Thoracic aorta (tissue), 2 donors: ENCODE measurements at regions not wholly inside any gene's neighbourhood (a gene's known extent, or its start where the extent isn't known, plus 50 kb on each side); places are given as distances from the start of the nearest gene placed in this dataset.

ENCODE experiments used
- ATAC-seq: fragments of 150-250 bp; one replicate; pipeline ENCODE4 v1.8.0; 2017; ENCODE audit warnings: low read depth; ENCODE audit not compliant: insufficient number of reproducible peaks, low FRiP score
- DNase-seq: peaks from one replicate; pipeline ENCODE4 v3.0.0-alpha.2; 2020; ENCODE audit warnings: low spot score
- H3K27ac ChIP-seq, 2 donors: fragments of 200-600 bp; sonication (generic); 1 replicate in 1 of 2; 2 replicates in 1 of 2; pipeline ENCODE4 v1.5.1; 2016; ENCODE audit warnings: mild to moderate bottlenecking in 2 of 2, moderate library complexity in 2 of 2
- H3K27me3 ChIP-seq: fragments of 200-600 bp; sonication (generic); replicated peaks from 2 replicates; pipeline ENCODE4 v1.6.0; 2016; ENCODE audit warnings: mild to moderate bottlenecking; ENCODE audit not compliant: insufficient read depth
- H3K36me3 ChIP-seq: fragments of 200-600 bp; sonication (generic); one replicate; pipeline ENCODE4 v1.5.1; 2016
- H3K4me1 ChIP-seq, 2 donors: fragments of 200-600 bp; sonication (generic); 1 replicate in 1 of 2; 2 replicates in 1 of 2; pipeline versions ENCODE4 v1.5.1 to v1.6.0; 2016; ENCODE audit warnings: low read depth in 2 of 2, mild to moderate bottlenecking in 1 of 2; ENCODE audit not compliant: control insufficient read depth in 1 of 2
- H3K4me3 ChIP-seq: fragments of 200-600 bp; sonication (generic); 2 replicates; pipeline ENCODE4 v1.5.1; 2016; ENCODE audit warnings: mild to moderate bottlenecking
- H3K9me3 ChIP-seq: fragments of 200-600 bp; sonication (generic); 2 replicates; pipeline ENCODE4 v1.5.1; 2016
- TF ChIP-seq, protein P1 (sequence below): fragments of 200-600 bp; sonication (generic); IDR thresholded peaks from one replicate; pipeline ENCODE4 v1.5.1; 2019; ENCODE audit warnings: antibody characterized with exemption

DNA sequence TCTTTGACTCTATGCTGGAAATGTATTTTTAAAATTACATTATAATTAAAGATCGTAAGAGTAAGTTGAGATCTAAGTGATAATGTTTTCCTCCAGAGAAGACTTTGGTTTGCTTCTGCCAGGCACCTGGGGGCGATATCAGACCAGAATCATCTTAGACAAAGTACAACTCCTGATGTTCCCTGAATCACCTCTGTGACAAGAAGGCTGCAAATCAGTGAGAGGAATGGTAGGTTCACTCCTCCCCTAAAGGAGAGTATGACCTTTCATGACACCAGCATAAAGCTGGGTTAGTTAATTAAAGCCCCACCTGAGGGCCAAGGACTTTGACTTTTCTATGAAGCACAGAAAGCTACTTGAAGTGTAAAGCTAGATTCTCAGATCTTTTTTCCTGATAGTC is 114.4 kb upstream of the DTNA start:
- H3K27me3 ChIP-seq = no peaks in the 10 kb centered on the region
- H3K27ac ChIP-seq = peak overlapping the region; percentile 3 to 84
- no peaks in the 10 kb centered on the region for H3K9me3 ChIP-seq
- H3K4me1 ChIP-seq = peaks cover 24 to 54% of the 10 kb centered on the region in 2 donors
- H3K4me3 ChIP-seq = peak overlapping the region; percentile 73
- DNase-seq (no peak), ATAC-seq (no peak)
- no peaks in the 10 kb centered on the region for H3K36me3 ChIP-seq
- TF ChIP-seq, protein P1, sequence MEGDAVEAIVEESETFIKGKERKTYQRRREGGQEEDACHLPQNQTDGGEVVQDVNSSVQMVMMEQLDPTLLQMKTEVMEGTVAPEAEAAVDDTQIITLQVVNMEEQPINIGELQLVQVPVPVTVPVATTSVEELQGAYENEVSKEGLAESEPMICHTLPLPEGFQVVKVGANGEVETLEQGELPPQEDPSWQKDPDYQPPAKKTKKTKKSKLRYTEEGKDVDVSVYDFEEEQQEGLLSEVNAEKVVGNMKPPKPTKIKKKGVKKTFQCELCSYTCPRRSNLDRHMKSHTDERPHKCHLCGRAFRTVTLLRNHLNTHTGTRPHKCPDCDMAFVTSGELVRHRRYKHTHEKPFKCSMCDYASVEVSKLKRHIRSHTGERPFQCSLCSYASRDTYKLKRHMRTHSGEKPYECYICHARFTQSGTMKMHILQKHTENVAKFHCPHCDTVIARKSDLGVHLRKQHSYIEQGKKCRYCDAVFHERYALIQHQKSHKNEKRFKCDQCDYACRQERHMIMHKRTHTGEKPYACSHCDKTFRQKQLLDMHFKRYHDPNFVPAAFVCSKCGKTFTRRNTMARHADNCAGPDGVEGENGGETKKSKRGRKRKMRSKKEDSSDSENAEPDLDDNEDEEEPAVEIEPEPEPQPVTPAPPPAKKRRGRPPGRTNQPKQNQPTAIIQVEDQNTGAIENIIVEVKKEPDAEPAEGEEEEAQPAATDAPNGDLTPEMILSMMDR = no peak

DNA sequence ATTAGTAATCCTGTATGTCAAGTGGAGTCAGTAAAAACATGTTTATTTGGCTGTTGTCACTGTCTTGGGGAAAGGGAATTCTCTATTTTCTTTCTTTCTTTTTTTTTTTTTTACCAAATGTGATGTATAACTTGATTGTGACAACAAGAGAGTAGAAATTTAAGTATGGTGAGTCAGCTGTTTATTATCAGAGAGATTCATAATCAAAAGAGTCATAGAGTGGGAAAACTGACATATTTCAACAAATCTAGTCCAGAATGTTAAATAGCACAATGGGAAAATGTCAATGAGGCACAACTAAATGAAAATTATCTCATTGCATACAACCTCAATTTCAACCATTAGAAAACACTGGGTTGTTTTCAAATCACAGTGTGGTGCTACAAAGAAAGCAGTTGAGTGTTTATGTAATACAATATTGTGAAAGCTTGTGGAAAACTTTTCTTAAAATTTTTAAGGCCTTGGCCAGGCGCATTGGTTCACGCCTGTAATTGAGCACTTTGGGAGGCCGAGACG is 111.9 kb upstream of the DTNA start:
- Histone ChIP-seq H3K4me1 (peaks cover 16 to 46% of the 10 kb centered on the region in 2 donors), H3K27ac (no peak overlapping the region)
- TF ChIP-seq, protein P1 = no peak

DNA sequence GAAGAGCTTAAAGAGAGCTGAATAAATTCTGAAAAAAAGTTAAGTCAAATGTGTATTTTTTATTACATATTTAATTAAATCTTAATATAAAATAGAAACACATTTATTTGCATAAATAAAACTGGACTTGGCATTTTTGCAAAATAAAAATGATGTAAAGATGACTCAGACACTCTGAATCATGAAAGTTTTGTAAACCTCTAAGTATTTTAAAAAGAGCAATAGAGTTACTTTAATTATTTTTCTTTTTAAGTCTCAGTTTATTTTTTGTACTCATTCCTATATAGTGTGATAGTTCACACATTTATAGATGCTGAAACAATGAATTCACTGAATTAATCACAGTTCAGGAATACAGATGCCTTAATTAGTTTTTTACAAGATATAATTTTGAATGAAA is 109.9 kb upstream of the DTNA start:
- DNase-seq (no peak), ATAC-seq (no peak)
- Histone ChIP-seq H3K27ac (no peak overlapping the region), H3K9me3 (no peaks in the 10 kb centered on the region), H3K4me3 (no peak overlapping the region), H3K36me3 (no peaks in the 10 kb centered on the region), H3K27me3 (no peaks in the 10 kb centered on the region), H3K4me1 (peaks cover 16 to 40% of the 10 kb centered on the region in 2 donors)
- TF ChIP-seq, protein P1 = no peak

More for the DNA sequence above, 111.9 kb upstream of the DTNA start:
- H3K27me3 ChIP-seq = no peaks in the 10 kb centered on the region
- H3K4me3 ChIP-seq = no peak overlapping the region
- ATAC-seq (no peak), DNase-seq (no peak)
- H3K9me3 ChIP-seq = no peaks in the 10 kb centered on the region
- no peaks in the 10 kb centered on the region for H3K36me3 ChIP-seq

- H3K27me3 ChIP-seq = no peaks in the 10 kb centered on the region
- H3K9me3 ChIP-seq = no peaks in the 10 kb centered on the region
- H3K4me3 ChIP-seq = no peak overlapping the region
- DNase-seq (no peak), ATAC-seq (no peak)
- no peak overlapping the region for H3K27ac ChIP-seq
- H3K4me1 ChIP-seq = peaks cover 16 to 38% of the 10 kb centered on the region in 2 donors
- H3K36me3 ChIP-seq = no peaks in the 10 kb centered on the region
- TF ChIP-seq, protein P1 = no peak
These were observed 109.0 kb upstream of the DTNA start for GRCh38 chr18:34600874-34601656.

DNA sequence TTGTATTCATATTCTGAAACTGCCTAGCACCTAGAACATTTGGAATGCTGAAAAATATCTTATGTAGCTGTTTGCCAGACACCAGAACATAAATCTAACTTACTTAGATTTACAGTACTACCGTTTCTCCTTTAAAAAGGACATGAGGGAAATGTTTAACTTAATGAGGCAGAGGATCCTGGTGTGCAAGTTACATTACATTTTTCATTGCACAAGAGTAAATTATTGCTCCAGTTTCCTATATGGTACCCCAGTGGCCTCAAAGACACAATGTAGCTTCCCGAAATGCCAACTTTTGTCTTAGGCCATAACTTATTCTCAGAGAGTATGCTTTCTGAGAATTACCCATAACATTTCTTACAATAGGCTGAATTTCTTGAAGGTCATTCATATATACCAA is 105.5 kb upstream of the DTNA start:
- Histone ChIP-seq H3K27me3 (no peaks in the 10 kb centered on the region), H3K4me1 (peaks cover 23 to 24% of the 10 kb centered on the region in 2 donors), H3K9me3 (no peaks in the 10 kb centered on the region), H3K36me3 (no peaks in the 10 kb centered on the region), H3K4me3 (no peak overlapping the region), H3K27ac (no peak overlapping the region)
- TF ChIP-seq, protein P1 = no peak
- DNase-seq = no peak
- no peak for ATAC-seq
